ENCODE measurements at regions not wholly inside any gene's neighbourhood (a gene's known extent, or its start where the extent isn't known, plus 50 kb on each side); places are given as distances from the start of the nearest gene placed in this dataset.

DNA sequence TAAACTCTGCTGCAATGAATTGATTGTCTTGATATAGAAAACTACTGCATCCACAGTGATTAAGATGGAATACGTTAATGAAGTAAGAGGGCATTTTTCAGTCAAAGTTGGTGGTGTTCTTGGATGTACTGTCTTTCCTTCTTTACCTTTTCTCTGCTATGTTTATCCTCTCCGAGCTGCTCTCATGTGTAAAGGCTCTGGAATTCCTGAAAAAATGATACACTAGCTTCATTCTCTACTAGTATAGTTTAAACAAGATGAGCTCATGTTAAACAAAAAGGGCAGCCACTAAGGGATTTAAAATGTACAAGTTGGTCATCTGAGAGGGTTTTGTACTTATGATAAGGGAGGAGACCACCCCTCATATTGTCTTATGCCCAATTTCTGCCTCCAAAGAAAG is 504.6 kb upstream of the NECTIN3 start:
- no peak overlapping the region for H3K4me3 ChIP-seq (ENCODE audit: low read length)
- no peak for DNase-seq (ENCODE audit: low read depth)
- TF ChIP-seq, protein P1, sequence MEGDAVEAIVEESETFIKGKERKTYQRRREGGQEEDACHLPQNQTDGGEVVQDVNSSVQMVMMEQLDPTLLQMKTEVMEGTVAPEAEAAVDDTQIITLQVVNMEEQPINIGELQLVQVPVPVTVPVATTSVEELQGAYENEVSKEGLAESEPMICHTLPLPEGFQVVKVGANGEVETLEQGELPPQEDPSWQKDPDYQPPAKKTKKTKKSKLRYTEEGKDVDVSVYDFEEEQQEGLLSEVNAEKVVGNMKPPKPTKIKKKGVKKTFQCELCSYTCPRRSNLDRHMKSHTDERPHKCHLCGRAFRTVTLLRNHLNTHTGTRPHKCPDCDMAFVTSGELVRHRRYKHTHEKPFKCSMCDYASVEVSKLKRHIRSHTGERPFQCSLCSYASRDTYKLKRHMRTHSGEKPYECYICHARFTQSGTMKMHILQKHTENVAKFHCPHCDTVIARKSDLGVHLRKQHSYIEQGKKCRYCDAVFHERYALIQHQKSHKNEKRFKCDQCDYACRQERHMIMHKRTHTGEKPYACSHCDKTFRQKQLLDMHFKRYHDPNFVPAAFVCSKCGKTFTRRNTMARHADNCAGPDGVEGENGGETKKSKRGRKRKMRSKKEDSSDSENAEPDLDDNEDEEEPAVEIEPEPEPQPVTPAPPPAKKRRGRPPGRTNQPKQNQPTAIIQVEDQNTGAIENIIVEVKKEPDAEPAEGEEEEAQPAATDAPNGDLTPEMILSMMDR (conservative IDR thresholded peaks at IDR 0.05; ENCODE audit: low read depth, low read length) = no peak

DNA sequence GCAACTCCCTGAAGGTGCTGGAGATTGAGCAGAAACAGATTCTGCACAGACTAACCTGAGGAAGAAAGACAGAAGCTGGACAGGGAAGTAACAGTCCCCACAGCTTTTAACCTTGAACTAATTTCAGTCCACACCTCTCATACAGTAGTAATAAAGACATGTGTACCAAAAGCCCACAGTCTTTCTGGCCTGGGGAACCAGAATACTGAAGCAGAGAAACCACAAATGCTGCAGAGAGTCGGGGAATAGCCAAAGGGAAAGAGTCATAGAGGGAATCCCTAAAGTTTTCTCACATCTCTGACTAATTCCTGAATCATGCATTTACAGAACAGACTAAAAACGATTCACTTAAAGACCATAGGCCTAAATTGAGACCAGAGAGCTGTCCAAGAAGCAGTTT is 503.4 kb upstream of the NECTIN3 start:
- DNase-seq (ENCODE audit: low read depth) = no peak
- TF ChIP-seq, protein P1 (conservative IDR thresholded peaks at IDR 0.05; ENCODE audit: low read depth, low read length) = no peak
- no peak overlapping the region for H3K4me3 ChIP-seq (ENCODE audit: low read length)

DNA sequence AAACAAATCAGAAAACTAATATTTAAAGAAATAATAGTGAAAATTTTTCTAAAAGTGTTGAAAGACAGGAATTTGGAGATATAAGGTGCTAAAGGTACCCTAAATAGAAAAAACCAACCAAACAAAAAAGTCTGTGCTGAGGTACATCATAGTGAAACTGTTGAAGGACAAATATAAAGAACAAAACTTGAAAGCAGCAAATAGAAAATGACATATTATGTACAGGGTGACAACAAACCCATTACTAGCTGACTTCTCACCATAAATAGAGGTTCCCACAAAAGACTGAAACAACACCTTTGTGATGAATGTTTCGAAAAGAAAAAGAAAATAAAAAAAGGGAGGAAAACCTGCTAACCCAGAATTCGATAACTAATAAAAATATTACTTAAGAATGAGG is 502.5 kb upstream of the NECTIN3 start:
- DNase-seq (ENCODE audit: low read depth) = no peak
- H3K4me3 ChIP-seq (ENCODE audit: low read length) = no peak overlapping the region
- TF ChIP-seq, protein P1 (conservative IDR thresholded peaks at IDR 0.05; ENCODE audit: low read depth, low read length) = no peak

DNA sequence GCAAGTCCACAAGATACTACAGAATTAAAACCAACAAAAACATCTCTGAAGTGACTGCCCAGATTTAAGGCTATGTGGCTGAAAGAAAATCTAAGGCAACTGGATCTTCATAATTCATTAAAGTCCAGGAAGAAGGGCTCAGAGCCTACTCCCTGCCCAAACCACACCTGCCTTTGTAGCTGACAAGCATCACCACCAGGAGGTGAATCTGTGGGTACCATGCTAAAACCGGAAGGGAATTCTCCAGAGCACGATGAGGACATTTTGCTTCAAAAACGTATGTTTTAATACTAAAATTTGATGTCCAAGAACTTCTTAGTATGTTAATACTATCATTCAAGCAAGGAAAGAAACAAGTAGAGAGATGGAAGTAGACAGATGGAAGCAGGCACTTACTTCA is 495.9 kb upstream of the NECTIN3 start:
- TF ChIP-seq, protein P1 (conservative IDR thresholded peaks at IDR 0.05; ENCODE audit: low read depth, low read length) = no peak

DNA sequence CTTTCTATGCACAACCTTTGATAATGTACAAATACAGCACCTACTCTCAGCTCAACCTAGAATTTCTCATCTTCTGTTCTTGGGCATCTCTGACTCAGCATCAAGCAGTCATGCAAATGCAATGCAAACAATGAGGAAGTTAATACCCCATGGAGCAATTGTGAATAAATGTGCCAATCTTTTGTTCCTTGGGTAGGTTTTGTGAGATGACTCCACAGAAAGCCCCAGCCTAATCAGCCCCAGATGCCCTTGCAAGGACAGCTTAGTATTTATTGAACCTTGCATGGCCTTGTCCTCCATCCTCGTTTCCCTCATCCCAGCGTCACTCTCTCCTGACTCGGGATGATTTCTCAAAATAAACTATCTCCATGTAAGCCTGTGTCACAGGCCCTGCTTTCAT is 494.7 kb upstream of the NECTIN3 start:
- peak; percentile 67 for DNase-seq (ENCODE audit: low read depth)

More for the DNA sequence above, 495.9 kb upstream of the NECTIN3 start:
- no peak for DNase-seq (ENCODE audit: low read depth)
- H3K4me3 ChIP-seq (ENCODE audit: low read length) = no peak overlapping the region

DNA sequence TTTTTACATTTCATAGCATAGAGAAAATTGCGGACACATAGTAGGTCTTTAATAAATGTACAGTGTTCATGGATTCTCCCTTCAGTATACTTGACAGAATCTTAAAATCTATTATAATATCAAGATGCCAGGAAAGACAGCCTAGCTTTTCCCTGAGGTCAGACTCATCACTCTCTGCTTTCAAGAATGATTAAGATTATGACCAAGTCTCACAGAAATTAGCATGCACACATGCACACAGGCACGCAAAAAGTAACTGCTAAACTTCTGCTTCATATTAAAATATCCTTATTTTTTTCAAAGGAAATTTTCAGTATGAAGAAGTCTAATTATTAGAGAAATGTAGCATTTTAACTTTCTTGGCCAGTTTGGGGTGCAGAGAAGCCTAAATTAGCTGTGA is 493.8 kb upstream of the NECTIN3 start:
- TF ChIP-seq, protein P1 (conservative IDR thresholded peaks at IDR 0.05; ENCODE audit: low read depth, low read length) = no peak
- no peak for DNase-seq (ENCODE audit: low read depth)
- no peak overlapping the region for H3K4me3 ChIP-seq (ENCODE audit: low read length)

More for the DNA sequence above, 494.7 kb upstream of the NECTIN3 start:
- no peak overlapping the region for H3K4me3 ChIP-seq (ENCODE audit: low read length)
- TF ChIP-seq, protein P1 (conservative IDR thresholded peaks at IDR 0.05; ENCODE audit: low read depth, low read length) = no peak

DNA sequence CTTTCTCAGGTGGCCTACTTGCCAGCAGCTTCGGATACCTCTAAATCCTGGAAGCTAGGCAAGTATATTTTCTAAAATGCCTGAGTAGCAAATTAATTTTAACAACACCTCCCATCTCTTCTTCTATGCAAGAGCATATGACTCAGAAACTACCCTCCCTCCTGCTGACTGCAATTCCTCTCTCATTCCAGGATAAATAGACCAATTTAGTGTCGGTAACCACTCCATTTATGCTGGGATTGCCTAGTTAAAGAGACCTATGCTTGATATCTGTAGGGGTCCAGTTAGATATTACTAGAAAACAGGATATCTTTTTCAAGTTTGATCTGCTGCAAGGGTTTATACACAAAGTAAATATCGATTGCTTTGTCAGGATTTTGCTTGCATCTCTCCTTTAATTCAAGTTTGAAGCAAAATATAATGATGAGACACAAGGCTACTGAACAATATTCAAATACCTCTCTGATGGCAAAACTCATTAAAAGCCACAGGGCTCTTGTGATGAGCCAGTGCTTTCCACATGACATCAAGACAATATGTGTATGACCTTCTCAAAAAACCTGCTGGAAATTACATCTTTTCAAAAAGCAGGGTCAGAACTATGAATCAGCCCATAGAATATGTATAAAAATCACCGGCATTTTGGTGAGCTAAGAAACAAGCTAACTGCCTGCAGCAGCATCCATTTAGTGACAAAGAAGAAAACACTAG is 491.6 kb upstream of the NECTIN3 start:
- no peak for DNase-seq (ENCODE audit: low read depth)
- no peak overlapping the region for H3K4me3 ChIP-seq (ENCODE audit: low read length)
- TF ChIP-seq, protein P1 (conservative IDR thresholded peaks at IDR 0.05; ENCODE audit: low read depth, low read length) = no peak
